PC-9 (cell line): ENCODE measurements at regions not wholly inside any gene's neighbourhood (a gene's known extent, or its start where the extent isn't known, plus 50 kb on each side); places are given as distances from the start of the nearest gene placed in this dataset.

Experiments used
- BruUV-seq: library from RNA; stranded (reverse); fragments of 400-500 nt; replicated peaks from 2 replicates; lab custom pipeline; 2021; lab: Mats Ljungman, UMichigan
- CTCF ChIA-PET: fragments of 300-600 bp; sonication (Branson Sonifier 250); formaldehyde crosslinking; loops from one replicate; lab custom pipeline; 2022; ENCODE audit warnings: antibody characterized with exemption; lab: Charles Lee
- POLR2A ChIA-PET: fragments of 300-600 bp; sonication (Branson Sonifier 250); formaldehyde crosslinking; loops from one replicate; lab custom pipeline; 2022; ENCODE audit warnings: antibody characterized with exemption; ENCODE audit not compliant: unreplicated experiment; lab: Charles Lee
- DNase-seq, 2 experiments: peaks; one replicate each; pipeline versions ENCODE4 v3.0.0 to v3.0.0-alpha.2; 2015 to 2022; ENCODE audit warnings: mixed read lengths in 1 of 2
- H2AFZ ChIP-seq: fragments of 200-600 bp; sonication (generic); 2 replicates; pipeline ENCODE4 v1.8.1; 2017; ENCODE audit warnings: antibody characterized with exemption
- H3F3A ChIP-seq: fragments of 200-600 bp; sonication (generic); 2 replicates; pipeline ENCODE4 v1.8.1; 2017; ENCODE audit warnings: antibody characterized with exemption, mild to moderate bottlenecking, low read depth; ENCODE audit not compliant: insufficient read depth
- H3K27ac ChIP-seq: fragments of 200-600 bp; sonication (generic); 2 replicates; pipeline ENCODE4 v1.6.1; 2016; ENCODE audit warnings: mixed run types
- H3K27me3 ChIP-seq: fragments of 200-600 bp; sonication (generic); 2 replicates; pipeline ENCODE4 v1.6.1; 2016; ENCODE audit warnings: low read depth, mixed run types; ENCODE audit not compliant: insufficient read depth
- H3K36me3 ChIP-seq: fragments of 200-600 bp; sonication (generic); 2 replicates; pipeline ENCODE4 v1.6.1; 2016; ENCODE audit warnings: low read depth, mixed run types
- H3K4me1 ChIP-seq: fragments of 200-600 bp; sonication (generic); replicated peaks from 2 replicates; pipeline ENCODE4 v1.6.1; 2016; ENCODE audit warnings: mixed run types; ENCODE audit not compliant: insufficient read depth
- H3K4me2 ChIP-seq: fragments of 200-600 bp; sonication (generic); 2 replicates; pipeline ENCODE4 v1.6.1; 2017; ENCODE audit warnings: mixed run types
- H3K4me3 ChIP-seq: fragments of 200-600 bp; sonication (generic); 2 replicates; pipeline ENCODE4 v1.6.1; 2016; ENCODE audit warnings: mixed run types
- H3K79me2 ChIP-seq: fragments of 200-600 bp; sonication (generic); 2 replicates; pipeline ENCODE4 v1.6.1; 2017; ENCODE audit warnings: low read depth, mixed run types
- H3K9me2 ChIP-seq: fragments of 200-600 bp; sonication (generic); 2 replicates; pipeline ENCODE4 v1.8.1; 2017; ENCODE audit warnings: mild to moderate bottlenecking; ENCODE audit not compliant: insufficient read depth
- H3K9me3 ChIP-seq: fragments of 200-600 bp; sonication (generic); 2 replicates; pipeline ENCODE4 v1.8.1; 2016; ENCODE audit warnings: low read depth; ENCODE audit not compliant: insufficient read depth
- H4K20me1 ChIP-seq: fragments of 200-600 bp; sonication (generic); 2 replicates; pipeline ENCODE4 v1.8.1; 2017; ENCODE audit not compliant: insufficient read depth
- CTCF ChIP-seq: fragments of 200-600 bp; sonication (generic); conservative IDR thresholded peaks from 2 replicates; pipeline ENCODE4 v1.6.1; 2017; ENCODE audit warnings: mixed run types, antibody characterized with exemption, mild to moderate bottlenecking, moderate library complexity
- EZH2 ChIP-seq: fragments of 200-600 bp; sonication (generic); IDR thresholded peaks from 2 replicates; pipeline ENCODE4 v1.8.0; 2017; ENCODE audit warnings: antibody characterized with exemption, low read depth
- intact Hi-C: fragments of 100-400 bp; cut with micrococcal nuclease; formaldehyde crosslinking; loops from one replicate; pipeline ENCODE4 v1.10.0; 2022; ENCODE audit not compliant: unreplicated experiment

DNA sequence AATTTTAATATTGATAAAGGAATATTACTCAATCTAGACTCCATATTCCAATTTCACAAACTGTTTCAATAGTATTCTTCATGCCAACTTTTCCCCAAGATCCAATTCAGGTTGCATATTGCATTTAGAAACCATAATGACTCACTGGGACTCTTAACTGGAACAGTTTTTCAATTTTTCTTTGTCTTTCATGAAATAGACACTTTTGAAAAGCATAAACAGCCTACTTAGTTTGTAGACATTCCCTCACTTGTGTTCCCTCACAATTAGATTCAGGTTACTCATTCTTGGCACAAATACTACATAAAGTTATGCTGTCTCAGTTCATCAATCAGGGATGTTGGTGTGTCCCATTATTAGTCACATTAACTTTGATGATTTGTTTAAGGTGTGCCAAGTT is 1768.4 kb upstream of the PIK3C3 start:
- H3K4me3 ChIP-seq = no peak overlapping the region
- intact Hi-C loops = no loop called here
- TF ChIP-seq EZH2 = no peak
- TF ChIP-seq CTCF = no peak
- ChIA-PET CTCF (no interaction called here), POLR2A (no interaction called here)
- no peaks in the 10 kb centered on the region for H3K27me3 ChIP-seq
- no peak overlapping the region for H3K4me2 ChIP-seq
- no peaks in the 10 kb centered on the region for H3K9me2 ChIP-seq
- H3F3A ChIP-seq = no peaks in the 10 kb centered on the region
- H3K9me3 ChIP-seq = no peaks in the 10 kb centered on the region
- BruUV-seq = no TSS peak
- no peak overlapping the region for H3K27ac ChIP-seq
- DNase-seq = no peak
- no peaks in the 10 kb centered on the region for H4K20me1 ChIP-seq
- H3K79me2 ChIP-seq = no peaks in the 10 kb centered on the region
- H3K4me1 ChIP-seq = no peaks in the 10 kb centered on the region
- no peak overlapping the region for H2AFZ ChIP-seq
- H3K36me3 ChIP-seq = no peaks in the 10 kb centered on the region

- H4K20me1 ChIP-seq = no peaks in the 10 kb centered on the region
- no peaks in the 10 kb centered on the region for H3K27me3 ChIP-seq
- no peak overlapping the region for H3K27ac ChIP-seq
- no peak for DNase-seq
- intact Hi-C loops = no loop called here
- POLR2A ChIA-PET = no interaction called here
- no peak for TF ChIP-seq EZH2
- no peak for TF ChIP-seq CTCF
- no peaks in the 10 kb centered on the region for H3K4me1 ChIP-seq
- no peaks in the 10 kb centered on the region for H3F3A ChIP-seq
- CTCF ChIA-PET = no interaction called here
- no peak overlapping the region for H3K4me3 ChIP-seq
- H3K4me2 ChIP-seq = no peak overlapping the region
- H2AFZ ChIP-seq = no peak overlapping the region
- no peaks in the 10 kb centered on the region for H3K36me3 ChIP-seq
- no peaks in the 10 kb centered on the region for H3K9me3 ChIP-seq
- no peaks in the 10 kb centered on the region for H3K9me2 ChIP-seq
- H3K79me2 ChIP-seq = no peaks in the 10 kb centered on the region
- no TSS peak for BruUV-seq
Observed at GRCh38 chr18:40179729-40180461, 1775.1 kb upstream of the PIK3C3 start.

- CTCF ChIA-PET = no interaction called here
- H3F3A ChIP-seq = no peaks in the 10 kb centered on the region
Observed at GRCh38 chr18:40168026-40168425, 1787.0 kb upstream of the PIK3C3 start.

More at GRCh38 chr18:40168026-40168425, 1787.0 kb upstream of the PIK3C3 start:
- no peaks in the 10 kb centered on the region for H3K79me2 ChIP-seq
- H3K27me3 ChIP-seq = no peaks in the 10 kb centered on the region
- H3K27ac ChIP-seq = no peak overlapping the region
- no TSS peak for BruUV-seq
- H4K20me1 ChIP-seq = no peaks in the 10 kb centered on the region
- H3K4me3 ChIP-seq = no peak overlapping the region
- no peak overlapping the region for H2AFZ ChIP-seq
- H3K36me3 ChIP-seq = no peaks in the 10 kb centered on the region
- no peak for DNase-seq
- H3K9me3 ChIP-seq = no peaks in the 10 kb centered on the region
- TF ChIP-seq EZH2 (no peak), CTCF (no peak)
- H3K4me1 ChIP-seq = no peaks in the 10 kb centered on the region
- no peaks in the 10 kb centered on the region for H3K9me2 ChIP-seq
- H3K4me2 ChIP-seq = no peak overlapping the region
- intact Hi-C loops = no loop called here
- POLR2A ChIA-PET = no interaction called here
